Kidney (tissue), 13 donors: ENCODE measurements at regions not wholly inside any gene's neighbourhood (a gene's known extent, or its start where the extent isn't known, plus 50 kb on each side); places are given as distances from the start of the nearest gene placed in this dataset.

Experiments used
- DNase-seq, 5 donors: peaks; one replicate each; pipeline ENCODE4 v3.0.0-alpha.2; 2013 to 2020
- FAIRE-seq: peaks from 2 replicates; lab custom pipeline; 2012; peaks lifted over from hg19 to GRCh38; lab: Jason Lieb, UNC
- H3K27ac ChIP-seq, 2 donors: one replicate each; pipeline ENCODE4 v1.7.0; 2013; ENCODE audit warnings: low read depth in 2 of 2, low read length in 2 of 2, inconsistent platforms in 1 of 2
- H3K27me3 ChIP-seq: one replicate; pipeline ENCODE4 v1.7.1; 2013; ENCODE audit warnings: low read length, inconsistent platforms; ENCODE audit not compliant: control insufficient read depth, insufficient read depth
- H3K36me3 ChIP-seq, 3 donors: one replicate each; pipeline versions ENCODE4 v1.7.0 to v1.7.1; 2013; ENCODE audit warnings: low read length in 3 of 3, control low read depth in 1 of 3, inconsistent platforms in 1 of 3; ENCODE audit not compliant: insufficient read depth in 3 of 3, control insufficient read depth in 2 of 3
- H3K4me1 ChIP-seq, 3 donors: one replicate each; pipeline versions ENCODE4 v1.7.0 to v1.7.1; 2013; ENCODE audit warnings: low read length in 3 of 3, inconsistent platforms in 1 of 3, low read depth in 1 of 3; ENCODE audit not compliant: control insufficient read depth in 2 of 3, insufficient read depth in 2 of 3
- H3K4me3 ChIP-seq, 3 donors: one replicate each; pipeline versions ENCODE4 v1.7.0 to v1.8.1; 2013; ENCODE audit warnings: low read length in 3 of 3, control low read depth in 1 of 3, inconsistent platforms in 1 of 3
- H3K9ac ChIP-seq, 3 donors: one replicate each; pipeline versions ENCODE4 v1.7.0 to v1.7.1; 2013; ENCODE audit warnings: low read length in 3 of 3, control low read depth in 1 of 3, inconsistent platforms in 1 of 3
- H3K9me3 ChIP-seq, 3 donors: one replicate each; pipeline versions ENCODE4 v1.7.0 to v1.7.1; 2013; ENCODE audit warnings: low read length in 3 of 3, control low read depth in 1 of 3, inconsistent platforms in 1 of 3; ENCODE audit not compliant: control insufficient read depth in 2 of 3, insufficient read depth in 1 of 3
- CTCF ChIP-seq: IDR thresholded peaks from 3 replicates; pipeline ENCODE4 v1.5.1; 2012; ENCODE audit warnings: mild to moderate bottlenecking, moderate library complexity, borderline replicate concordance; ENCODE audit not compliant: insufficient read depth; ENCODE audit errors: extremely low read depth
- intact Hi-C: fragments of 100-400 bp; cut with DNase I; formaldehyde crosslinking; loops from one replicate; pipeline ENCODE4 v1.11.1; 2022
- donor health status: control.
- donor health status: control.
- donor health status: control.
- donor health status: control.
- donor health status: control.
- donor health status: DM: yes; HTN: yes; CAD: no.
- donor health status: Normal renal cell carcinoma (clear cell type).

GRCh38 chr20:17171746-17172280, 55.0 kb upstream of the PCSK2 start:
- no peak for TF ChIP-seq CTCF
- Histone ChIP-seq H3K27me3 (no peaks in the 10 kb centered on the region), H3K4me1 (no peaks in the 10 kb centered on the region), H3K9me3 (no peaks in the 10 kb centered on the region), H3K27ac (no peak overlapping the region), H3K4me3 (no peak overlapping the region), H3K9ac (no peak overlapping the region), H3K36me3 (no peaks in the 10 kb centered on the region)
- intact Hi-C loops: no loop called here
- FAIRE-seq (no peak), DNase-seq (no peak)

- Histone ChIP-seq H3K27me3 (no peaks in the 10 kb centered on the region), H3K36me3 (no peaks in the 10 kb centered on the region), H3K9me3 (no peaks in the 10 kb centered on the region), H3K9ac (no peak overlapping the region), H3K4me3 (no peak overlapping the region), H3K27ac (no peak overlapping the region), H3K4me1 (no peaks in the 10 kb centered on the region)
- no peak for TF ChIP-seq CTCF
- DNase-seq: no peak
- no peak for FAIRE-seq
- intact Hi-C loops: no loop called here
These were observed 53.9 kb upstream of the PCSK2 start for GRCh38 chr20:17172836-17173516.
